GM12878 (cell line): ENCODE measurements at regions not wholly inside any gene's neighbourhood (a gene's known extent, or its start where the extent isn't known, plus 50 kb on each side); places are given as distances from the start of the nearest gene placed in this dataset.
"Not testable (repeated sequence)": the region's sequence is repeated elsewhere in the genome, so short reads cannot be mapped to it uniquely, and the experiment has no call there.

Source experiments
- ATF3 ChIP-seq: IDR thresholded peaks from 2 replicates; pipeline ENCODE4 v1.6.1; 2011; ENCODE audit warnings: low read depth, mild to moderate bottlenecking, low read length, moderate library complexity, borderline replicate concordance; ENCODE audit errors: extremely low read depth
- BACH1 ChIP-seq: fragments of 450-650 bp; IDR thresholded peaks from 2 replicates; pipeline ENCODE4 v1.6.1; 2017; ENCODE audit warnings: mild to moderate bottlenecking, borderline replicate concordance
- POLR2AphosphoS5 ChIP-seq: IDR thresholded peaks from 2 replicates; pipeline ENCODE4 v1.6.1; 2011; ENCODE audit warnings: mild to moderate bottlenecking, low read length, inconsistent platforms
- SMAD1 ChIP-seq: fragments of 450-650 bp; IDR thresholded peaks from 2 replicates; pipeline ENCODE4 v1.6.1; 2018; ENCODE audit warnings: mild to moderate bottlenecking, low read depth; ENCODE audit not compliant: partially characterized antibody
- SUPT20H ChIP-seq: IDR thresholded peaks from 2 replicates; pipeline ENCODE4 v1.6.1; 2011; ENCODE audit warnings: low read depth, mild to moderate bottlenecking, low read length, moderate library complexity, borderline replicate concordance; ENCODE audit not compliant: control insufficient read depth
- ZBTB33 ChIP-seq: fragments of 450-650 bp; IDR thresholded peaks from 2 replicates; pipeline ENCODE4 v1.6.1; 2017; ENCODE audit warnings: mild to moderate bottlenecking
- ZNF274 ChIP-seq: IDR thresholded peaks from one replicate; pipeline ENCODE4 v1.8.0; 2011; ENCODE audit not compliant: insufficient read length, insufficient read depth
- ZSCAN29 ChIP-seq: fragments of 450-650 bp; IDR thresholded peaks from 2 replicates; pipeline ENCODE4 v1.6.1; 2017; ENCODE audit warnings: mild to moderate bottlenecking, moderate library complexity

- TF ChIP-seq SUPT20H, SMAD1, ZBTB33, ATF3, POLR2AphosphoS5, ZSCAN29, ZNF274, BACH1: not testable (repeated sequence)
These were observed 71.4 kb upstream of the IL15 start for GRCh38 chr4:141564961-141565360.
